GM18951 (cell line): ENCODE measurements at regions not wholly inside any gene's neighbourhood (a gene's known extent, or its start where the extent isn't known, plus 50 kb on each side); places are given as distances from the start of the nearest gene placed in this dataset.

Source experiments
- POLR2A ChIP-seq: IDR thresholded peaks from 4 replicates; pipeline ENCODE4 v1.6.1; 2011; ENCODE audit warnings: mild to moderate bottlenecking; ENCODE audit not compliant: insufficient read length, insufficient read depth; ENCODE audit errors: extremely low read depth
- in situ Hi-C: fragments of 300-500 bp; cut with MboI; formaldehyde crosslinking; loops from one replicate; pipeline ENCODE4 v1.12.0; 2022; ENCODE audit warnings: low sequenced_read_pairs, mixed read lengths, inconsistent platforms; ENCODE audit not compliant: unreplicated experiment

- in situ Hi-C loops: loop anchor here (25.0 kb wide), 1 partner anchor 778 kb away; no protein-coding TSS in a partner anchor
- TF ChIP-seq POLR2A: no peak
Observed at GRCh38 chr15:47209591-47209990, 507.7 kb upstream of the SEMA6D start.

DNA sequence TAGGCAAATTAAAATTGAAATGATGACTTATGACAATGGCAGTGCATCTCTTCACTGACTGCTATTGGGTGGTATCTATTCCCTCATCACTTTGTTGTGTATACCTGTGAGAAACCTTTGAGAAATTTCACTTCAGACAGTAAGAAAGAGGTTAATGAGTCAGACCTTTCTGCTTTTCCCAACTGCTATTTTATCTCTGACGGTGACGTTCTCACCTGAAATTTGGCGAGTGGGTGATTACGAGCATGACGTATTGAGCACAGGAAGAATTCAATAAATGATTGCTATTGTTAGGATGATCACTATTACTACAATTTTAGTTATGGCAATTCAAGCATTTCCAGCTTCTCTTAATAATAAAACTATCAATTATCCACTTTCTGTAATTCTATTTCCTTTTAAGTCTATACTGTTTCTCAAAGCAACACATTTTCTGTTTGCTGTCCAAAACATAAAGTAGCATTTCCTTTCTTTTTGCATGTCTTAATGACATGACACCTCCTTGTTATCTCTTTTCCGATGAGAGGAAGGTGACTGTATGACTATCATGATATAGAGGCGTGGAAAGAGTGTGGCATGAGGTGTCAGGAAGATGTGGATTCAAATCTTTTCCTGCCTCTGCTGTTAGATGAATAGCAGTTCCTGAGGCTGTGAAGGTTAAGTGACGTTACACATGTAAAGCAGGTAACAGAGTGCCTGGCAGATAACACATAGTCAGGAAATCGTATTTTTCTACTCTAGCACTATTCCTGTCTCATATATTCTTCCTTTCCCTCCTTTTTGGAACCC lies 504.9 kb upstream of the SEMA6D start:
- no peak for TF ChIP-seq POLR2A
- in situ Hi-C loops: loop anchor here (25.0 kb wide), 1 partner anchor 775 kb away; no protein-coding TSS in a partner anchor

DNA sequence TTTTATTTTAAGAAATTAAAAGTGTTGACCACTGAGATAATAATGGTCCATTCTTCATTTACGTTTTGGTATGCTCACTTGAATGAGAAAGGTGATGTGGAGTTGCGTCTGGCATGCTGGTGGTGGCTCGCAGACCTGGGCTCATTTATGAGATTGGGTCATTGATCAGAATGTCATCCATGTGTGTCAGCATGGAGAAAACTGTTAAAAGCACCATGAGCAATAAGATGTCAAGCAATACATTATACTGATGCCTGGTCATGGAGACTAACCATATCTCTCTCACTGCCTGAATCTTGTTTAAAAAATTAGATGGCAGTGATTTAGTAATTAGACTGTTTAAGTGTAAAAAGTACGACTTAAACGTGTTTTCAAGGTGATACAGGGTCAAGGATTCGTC lies 503.4 kb upstream of the SEMA6D start:
- TF ChIP-seq POLR2A: no peak
- in situ Hi-C loops: loop anchor here (25.0 kb wide), 1 partner anchor 773 kb away; no protein-coding TSS in a partner anchor

GRCh38 chr15:47218295-47218694 lies 499.0 kb upstream of the SEMA6D start:
- no peak for TF ChIP-seq POLR2A
- in situ Hi-C loops: loop anchor here (25.0 kb wide), 1 partner anchor 769 kb away; no protein-coding TSS in a partner anchor

DNA sequence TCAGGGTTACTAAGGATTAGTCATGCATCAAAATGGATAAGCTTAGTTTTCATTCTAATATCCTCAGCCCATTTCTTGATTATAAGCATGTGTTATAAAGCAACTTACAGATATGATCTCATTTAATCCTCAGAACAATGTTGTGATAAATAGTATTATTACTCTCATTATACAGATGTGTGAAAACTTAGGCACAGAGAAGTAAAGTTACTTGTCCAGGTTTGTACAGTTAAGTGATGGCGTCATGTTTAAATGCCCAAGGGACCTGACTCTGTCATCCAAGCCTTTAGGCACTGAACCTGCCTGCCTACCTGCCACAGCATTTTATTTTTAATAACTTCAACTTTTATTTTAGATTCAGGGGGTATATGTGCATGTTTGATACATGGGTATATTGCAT lies 472.9 kb upstream of the SEMA6D start:
- TF ChIP-seq POLR2A: no peak
- in situ Hi-C loops: no loop called here

DNA sequence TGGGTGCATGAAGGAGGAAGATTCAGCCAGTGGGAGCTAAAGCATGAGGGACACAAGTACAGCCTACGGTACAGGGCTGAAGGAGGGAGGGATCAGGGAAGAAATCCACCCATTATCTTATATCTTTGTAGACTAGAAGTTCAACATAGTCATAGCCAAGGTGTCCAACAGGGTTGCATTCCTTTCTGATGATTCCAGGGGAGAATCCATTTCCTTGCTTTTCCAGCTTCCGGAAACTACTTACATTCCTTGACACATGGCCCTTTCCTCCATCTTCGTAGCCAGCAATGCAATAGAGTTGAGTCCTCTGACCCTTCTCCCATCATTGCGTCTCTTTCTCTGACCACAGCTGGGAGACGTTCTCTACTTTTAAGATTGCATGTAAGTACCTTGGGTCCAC lies 471.0 kb upstream of the SEMA6D start:
- TF ChIP-seq POLR2A: no peak
- in situ Hi-C loops: no loop called here

DNA sequence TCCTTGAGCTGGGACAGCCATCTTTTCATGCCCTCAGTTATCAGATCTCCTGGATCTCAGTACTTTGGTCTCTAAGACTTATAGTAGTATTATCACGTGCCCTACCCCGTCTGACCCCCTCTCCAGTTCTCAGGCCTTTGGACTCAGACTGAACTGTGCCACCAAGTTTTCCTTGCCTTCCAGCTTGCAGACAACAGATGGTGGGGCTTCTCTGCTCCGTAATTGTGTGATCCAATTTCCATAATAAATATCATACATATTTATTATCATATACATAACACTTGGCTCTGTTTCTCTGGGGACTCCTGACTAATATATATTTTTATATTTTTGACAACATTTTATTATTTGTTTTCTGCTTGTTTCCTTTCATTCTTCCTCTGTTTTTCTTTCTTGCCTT lies 458.8 kb upstream of the SEMA6D start:
- in situ Hi-C loops: no loop called here
- no peak for TF ChIP-seq POLR2A

GRCh38 chr15:47265686-47266085 lies 451.6 kb upstream of the SEMA6D start:
- in situ Hi-C loops: no loop called here
- no peak for TF ChIP-seq POLR2A

- in situ Hi-C loops: no loop called here
- TF ChIP-seq POLR2A: no peak
Observed at GRCh38 chr15:47266566-47266965, 450.7 kb upstream of the SEMA6D start.

GRCh38 chr15:47273864-47274263 lies 443.4 kb upstream of the SEMA6D start:
- no peak for TF ChIP-seq POLR2A
- in situ Hi-C loops: no loop called here

- no peak for TF ChIP-seq POLR2A
- in situ Hi-C loops: no loop called here
Observed at GRCh38 chr15:47283246-47283645, 434.1 kb upstream of the SEMA6D start.

- in situ Hi-C loops: no loop called here
- TF ChIP-seq POLR2A: no peak
Observed at GRCh38 chr15:47288794-47289193, 428.5 kb upstream of the SEMA6D start.

DNA sequence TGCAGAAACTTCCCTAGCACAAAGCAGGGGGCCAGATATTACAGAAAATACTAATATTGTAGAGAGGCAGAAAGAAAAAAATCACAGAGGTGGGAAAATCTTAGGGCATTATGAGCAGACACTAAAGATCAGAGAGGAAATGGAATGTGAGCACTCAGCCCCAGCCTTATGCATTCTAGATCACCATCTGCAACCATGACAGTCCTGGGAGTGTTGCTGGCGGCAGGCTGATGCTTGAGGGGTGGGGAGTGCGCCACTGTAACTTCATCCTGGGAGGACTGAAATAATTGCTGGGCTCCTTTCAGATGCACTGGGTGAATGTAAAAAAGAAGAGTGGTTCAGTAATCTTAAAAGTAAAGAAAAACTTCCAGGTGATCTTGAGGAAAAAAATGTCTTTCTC lies 427.6 kb upstream of the SEMA6D start:
- no peak for TF ChIP-seq POLR2A
- in situ Hi-C loops: no loop called here

DNA sequence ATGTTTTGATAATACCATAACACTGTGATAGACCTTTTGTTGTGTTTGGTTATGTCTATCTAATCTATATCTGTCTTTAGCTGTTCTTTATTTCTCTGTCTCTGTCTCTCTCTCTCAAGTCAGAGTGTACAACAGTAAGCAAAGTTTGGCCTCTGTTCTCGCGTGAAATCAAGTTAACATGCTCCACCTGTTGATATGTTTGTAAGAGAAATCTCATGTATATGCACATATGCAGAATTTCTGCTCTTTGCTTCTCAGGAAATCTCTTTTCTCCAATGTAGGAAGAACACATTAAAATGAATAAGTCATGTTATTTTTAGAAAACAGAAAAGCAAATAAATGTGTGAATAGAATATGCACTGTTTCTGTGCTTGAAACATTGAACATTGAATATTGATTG lies 425.5 kb upstream of the SEMA6D start:
- in situ Hi-C loops: no loop called here
- no peak for TF ChIP-seq POLR2A
